HG02798 (cell line): ENCODE measurements at regions not wholly inside any gene's neighbourhood (a gene's known extent, or its start where the extent isn't known, plus 50 kb on each side); places are given as distances from the start of the nearest gene placed in this dataset.

ENCODE experiments used
- ATAC-seq: cut with Tn5 transposase; IDR thresholded peaks from one replicate; pipeline ENCODE4 v1.9.1; 2021; ENCODE audit warnings: mild to moderate bottlenecking; ENCODE audit not compliant: unreplicated experiment, poor library complexity

DNA sequence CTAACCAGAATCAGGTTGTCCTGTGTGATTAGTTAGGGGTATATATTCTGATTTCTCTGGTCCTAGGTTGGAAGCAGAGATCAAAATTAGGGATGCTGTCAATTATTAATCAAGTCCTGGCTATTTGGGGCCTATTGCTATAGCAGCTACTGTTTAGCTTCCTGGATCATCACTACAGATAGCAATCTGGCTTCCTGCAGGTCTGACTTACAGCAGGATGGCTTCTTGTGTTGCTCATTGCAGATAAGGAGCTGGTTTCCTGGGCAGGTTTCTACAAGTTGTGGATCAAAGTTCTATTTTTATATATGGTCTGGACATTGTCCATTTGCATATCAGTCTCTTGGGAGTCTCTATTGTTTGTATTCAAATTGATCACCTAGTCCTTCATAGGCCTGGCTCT is 57.7 kb upstream of the C4orf54 start:
- ATAC-seq, result no peak

DNA sequence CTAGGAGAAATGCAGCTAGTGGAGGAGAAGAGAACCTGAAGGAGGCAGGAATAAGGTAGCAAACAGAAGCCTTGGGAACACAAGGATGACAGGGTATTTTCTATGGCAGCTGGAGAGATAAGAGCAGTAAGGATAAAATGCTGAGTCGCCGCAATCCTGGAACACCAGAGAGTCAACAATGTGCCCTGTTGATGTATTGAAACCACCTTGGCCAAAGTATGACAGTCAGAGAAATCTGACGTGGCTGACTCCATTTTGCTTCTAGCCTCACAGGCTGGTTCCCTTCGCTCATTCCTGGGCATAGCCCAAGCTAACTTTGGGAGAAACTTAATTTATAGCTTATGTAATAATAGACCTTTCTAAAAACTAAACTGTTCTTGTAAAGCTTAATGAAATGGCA is 56.6 kb upstream of the C4orf54 start:
- ATAC-seq, result no peak

DNA sequence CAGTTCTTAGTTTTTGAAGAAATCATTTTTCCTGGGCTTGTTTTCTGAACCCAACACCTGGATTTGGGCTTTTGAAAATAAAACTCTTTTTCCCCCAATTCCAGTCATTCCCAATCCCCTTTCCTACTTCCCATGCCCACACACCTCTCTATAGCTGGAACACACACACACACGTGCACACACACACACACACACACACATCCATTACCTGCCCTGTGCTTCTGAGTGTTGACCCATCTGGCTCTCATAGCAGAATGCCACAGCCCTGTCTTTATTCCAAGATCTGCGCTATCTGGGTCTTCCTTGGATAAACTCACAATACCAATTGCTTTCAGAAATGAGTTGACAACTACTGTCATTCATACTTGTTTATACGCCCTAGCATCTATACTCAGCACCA is 54.9 kb upstream of the C4orf54 start:
- no peak for ATAC-seq

DNA sequence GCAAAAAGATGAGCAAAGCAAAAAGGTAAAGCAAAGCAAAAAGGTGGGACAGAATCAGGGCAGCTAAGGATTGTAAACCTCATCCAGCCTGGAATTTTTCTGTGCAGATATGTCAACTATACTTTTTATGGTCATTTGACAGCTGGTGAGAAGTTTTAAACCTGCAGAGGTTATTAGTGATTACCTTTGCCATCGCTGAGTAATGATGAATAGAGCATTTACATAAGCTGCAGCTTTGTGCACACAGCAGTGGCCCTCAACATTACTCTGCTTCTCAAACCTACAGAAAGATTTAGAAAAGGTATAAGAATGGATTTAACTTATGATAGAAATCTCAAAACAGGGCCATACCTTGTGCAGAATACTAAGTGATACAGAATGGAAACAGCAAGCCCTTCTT is 54.5 kb upstream of the C4orf54 start:
- ATAC-seq, result no peak

DNA sequence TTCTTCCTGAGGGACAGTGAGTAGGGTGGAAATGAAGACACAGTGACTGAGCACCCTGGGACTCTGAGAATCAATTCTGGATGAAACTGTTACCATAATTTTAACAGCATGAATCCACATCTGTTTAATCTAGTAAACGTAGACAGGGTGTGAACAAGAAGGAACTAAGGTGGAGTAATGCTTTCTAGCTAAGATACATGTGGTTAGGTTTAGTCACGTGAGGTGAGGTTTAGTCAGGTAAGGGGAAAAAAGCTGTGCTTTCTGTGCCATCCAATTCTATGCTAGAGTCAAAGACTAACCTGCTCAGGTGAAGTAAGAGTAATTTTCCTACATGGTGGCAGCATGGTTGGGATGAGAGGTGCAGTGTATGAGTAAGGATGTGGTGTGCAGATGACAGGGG is 54.0 kb upstream of the C4orf54 start:
- ATAC-seq, result no peak

DNA sequence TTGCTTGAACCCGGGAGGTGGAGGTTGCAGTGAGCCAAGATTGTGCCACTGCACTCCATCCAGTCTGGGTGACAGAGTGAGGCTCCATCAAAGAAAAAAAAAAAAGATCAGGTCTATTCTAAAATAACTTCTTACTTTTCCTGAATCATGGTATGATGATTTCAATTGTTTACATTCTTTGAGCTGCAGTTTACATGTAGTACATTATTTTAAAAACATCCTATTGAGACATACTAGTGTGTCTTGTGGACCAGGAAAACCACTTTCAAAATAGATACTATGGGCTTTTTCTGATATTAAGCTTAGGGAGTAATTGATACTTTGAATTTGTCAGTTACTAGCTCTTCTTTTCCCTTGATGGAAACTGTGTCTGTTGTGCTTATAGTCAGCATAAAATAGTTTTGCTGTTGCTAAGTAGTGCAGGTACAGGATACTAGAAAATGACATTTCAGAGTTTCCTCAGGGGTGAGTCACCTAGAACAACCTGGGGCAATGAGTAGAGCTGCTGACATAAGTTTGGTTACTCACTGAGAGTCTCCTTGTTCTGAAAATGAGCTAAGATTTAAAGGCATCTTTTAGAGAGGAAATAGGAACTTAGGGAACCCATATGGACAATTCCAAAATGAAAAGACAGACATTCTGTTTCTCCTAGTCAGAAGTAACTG is 53.2 kb upstream of the C4orf54 start:
- ATAC-seq, result no peak

DNA sequence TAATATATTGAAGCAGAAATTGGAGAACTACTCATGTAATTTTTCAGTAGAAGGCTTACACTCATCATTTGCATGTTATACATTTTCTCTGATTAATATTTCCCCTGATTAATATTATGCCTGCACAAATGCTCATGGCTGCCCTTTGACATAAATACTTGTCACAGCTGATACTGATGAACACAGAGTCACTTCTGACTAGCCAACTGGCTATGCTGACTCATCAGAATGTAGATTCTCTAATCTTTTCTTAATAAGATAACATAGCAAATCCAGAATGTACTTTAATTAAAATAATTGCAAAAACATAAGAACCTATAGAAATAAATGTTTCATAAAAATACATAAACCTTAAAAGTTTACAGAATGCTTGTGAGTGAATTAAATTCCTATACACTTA is 52.4 kb upstream of the C4orf54 start:
- no peak for ATAC-seq

DNA sequence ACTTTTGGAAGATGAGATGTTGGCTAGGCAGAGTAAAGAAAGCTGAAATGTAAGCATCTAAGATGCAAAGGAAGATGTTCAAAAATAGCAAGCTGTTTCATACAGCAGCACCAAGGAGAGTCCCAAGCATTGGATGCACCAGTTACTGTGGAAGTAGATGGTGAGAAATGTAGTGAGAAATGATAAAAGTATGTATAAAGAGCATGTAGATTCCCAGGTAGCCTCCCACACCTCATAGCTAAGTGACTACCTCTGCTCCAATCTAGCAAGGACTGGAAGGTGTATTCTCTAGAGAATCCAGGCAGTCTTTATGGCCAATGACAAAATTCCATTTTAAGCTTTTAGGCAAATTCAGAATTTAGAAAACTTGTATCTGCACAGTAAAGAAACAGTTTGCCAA is 50.9 kb upstream of the C4orf54 start:
- no peak for ATAC-seq
